ENCODE measurements at regions not wholly inside any gene's neighbourhood (a gene's known extent, or its start where the extent isn't known, plus 50 kb on each side); places are given as distances from the start of the nearest gene placed in this dataset.

GRCh38 chr6:3949521-3949920 is 100.3 kb downstream of the FAM50B start:
- TF ChIP-seq CTCF (IDR thresholded peaks at IDR 0.05; ENCODE audit: low read depth, low read length, poor library complexity, severe bottlenecking) (no peak), EZH2phosphoT487 (IDR thresholded peaks at IDR 0.05; ENCODE audit: borderline replicate concordance, low read length) (no peak)

Measured in DOHH2 (cell line).